C4-2B (cell line): ENCODE measurements at regions not wholly inside any gene's neighbourhood (a gene's known extent, or its start where the extent isn't known, plus 50 kb on each side); places are given as distances from the start of the nearest gene placed in this dataset.

ENCODE experiments used
- H3K27ac ChIP-seq: fragments of 450-650 bp; 2 replicates; pipeline ENCODE4 v1.5.1; 2017
- CTCF ChIP-seq: fragments of 450-650 bp; conservative IDR thresholded peaks from 2 replicates; pipeline ENCODE4 v1.5.1; 2017; ENCODE audit warnings: mild to moderate bottlenecking
- ZFX ChIP-seq: fragments of 450-650 bp; IDR thresholded peaks from 2 replicates; pipeline ENCODE4 v1.6.1; 2017

- H3K27ac ChIP-seq = no peak overlapping the region
Observed at GRCh38 chr19:31073485-31074198, 275.6 kb downstream of the TSHZ3 start.

GRCh38 chr19:31072451-31072850, 276.8 kb downstream of the TSHZ3 start:
- TF ChIP-seq ZFX (no peak), CTCF (no peak)
- no peak overlapping the region for H3K27ac ChIP-seq

More at GRCh38 chr19:31073485-31074198, 275.6 kb downstream of the TSHZ3 start:
- TF ChIP-seq ZFX (no peak), CTCF (no peak)

- H3K27ac ChIP-seq = no peak overlapping the region
- TF ChIP-seq CTCF = no peak
- TF ChIP-seq ZFX = no peak
Observed at GRCh38 chr19:31071136-31071855, 277.9 kb downstream of the TSHZ3 start.

- H3K27ac ChIP-seq = no peak overlapping the region
- TF ChIP-seq ZFX (no peak), CTCF (no peak)
Observed at GRCh38 chr19:31070146-31071065, 278.8 kb downstream of the TSHZ3 start.

GRCh38 chr19:31068268-31068667, 281.0 kb downstream of the TSHZ3 start:
- no peak overlapping the region for H3K27ac ChIP-seq
- no peak for TF ChIP-seq ZFX
- no peak for TF ChIP-seq CTCF

GRCh38 chr19:31066385-31066784, 282.9 kb downstream of the TSHZ3 start:
- H3K27ac ChIP-seq = no peak overlapping the region
- TF ChIP-seq ZFX (no peak), CTCF (no peak)
